ENCODE measurements at regions not wholly inside any gene's neighbourhood (a gene's known extent, or its start where the extent isn't known, plus 50 kb on each side); places are given as distances from the start of the nearest gene placed in this dataset.

GRCh38 chr15:27598251-27599009 is 500.7 kb downstream of the OCA2 start:
- no peak overlapping the region for H3K27ac ChIP-seq

GRCh38 chr15:27595211-27595610 is 503.9 kb downstream of the OCA2 start:
- H3K27ac ChIP-seq = no peak overlapping the region
- 80 to 82% methylated on average over 8 of the region's 8 CpGs for WGBS, 2 donors
- H3K27me3 ChIP-seq = peaks cover 0 to 2% (median 0%) of the 10 kb centered on the region in 3 donors
- H3K36me3 ChIP-seq = no peaks in the 10 kb centered on the region
- H3K4me3 ChIP-seq = no peak overlapping the region
- TF ChIP-seq POLR2A (IDR thresholded peaks at IDR 0.05) (no peak), POLR2AphosphoS5 (IDR thresholded peaks at IDR 0.05) (no peak), CTCF (IDR thresholded peaks at IDR 0.05) (no peak), EP300 (IDR thresholded peaks at IDR 0.05) (no peak)
- H3K4me1 ChIP-seq = no peaks in the 10 kb centered on the region
- no peak for DNase-seq
- intact Hi-C loops (cut with DNase I) = no loop called here
- H3K9me3 ChIP-seq = peaks cover 0 to 12% (median 0%) of the 10 kb centered on the region in 4 donors

More at GRCh38 chr15:27598251-27599009, 500.7 kb downstream of the OCA2 start:
- intact Hi-C loops (cut with DNase I) = no loop called here
- H3K4me1 ChIP-seq = no peaks in the 10 kb centered on the region
- peaks cover 0 to 6% (median 0%) of the 10 kb centered on the region in 4 donors for H3K9me3 ChIP-seq
- no peak overlapping the region for H3K4me3 ChIP-seq
- 75 to 82% methylated on average over 10 of the region's 10 CpGs for WGBS, 2 donors
- no peaks in the 10 kb centered on the region for H3K27me3 ChIP-seq
- no peak for DNase-seq
- no peaks in the 10 kb centered on the region for H3K36me3 ChIP-seq
- TF ChIP-seq POLR2A (IDR thresholded peaks at IDR 0.05) = no peak
- no peak for TF ChIP-seq POLR2AphosphoS5 (IDR thresholded peaks at IDR 0.05)
- TF ChIP-seq CTCF (IDR thresholded peaks at IDR 0.05) = no peak
- no peak for TF ChIP-seq EP300 (IDR thresholded peaks at IDR 0.05)

GRCh38 chr15:27592036-27592760 is 506.9 kb downstream of the OCA2 start:
- H3K4me3 ChIP-seq = no peak overlapping the region
- 50 to 66% methylated on average over 3 of the region's 3 CpGs for WGBS, 2 donors
- H3K27ac ChIP-seq = no peak overlapping the region
- no peaks in the 10 kb centered on the region for H3K36me3 ChIP-seq
- H3K9me3 ChIP-seq = peaks cover 0 to 15% (median 0%) of the 10 kb centered on the region in 4 donors
- no peak for DNase-seq
- no peaks in the 10 kb centered on the region for H3K4me1 ChIP-seq
- no peak for TF ChIP-seq POLR2AphosphoS5 (IDR thresholded peaks at IDR 0.05)
- TF ChIP-seq POLR2A (IDR thresholded peaks at IDR 0.05) = no peak
- no peak for TF ChIP-seq EP300 (IDR thresholded peaks at IDR 0.05)
- no peak for TF ChIP-seq CTCF (IDR thresholded peaks at IDR 0.05)
- peaks cover 0 to 2% (median 0%) of the 10 kb centered on the region in 3 donors for H3K27me3 ChIP-seq
- intact Hi-C loops (cut with DNase I) = no loop called here
